Esophagus muscularis mucosa (tissue), 4 donors: ENCODE measurements at regions not wholly inside any gene's neighbourhood (a gene's known extent, or its start where the extent isn't known, plus 50 kb on each side); places are given as distances from the start of the nearest gene placed in this dataset.

ENCODE experiments used
- DNase-seq: peaks from one replicate; pipeline ENCODE4 v3.0.0-alpha.2; 2017; ENCODE audit errors: extremely low spot score
- H3K27ac ChIP-seq, 4 donors: fragments of 200-600 bp; sonication (generic); replicated peaks in 1 of 4; 1 replicate in 3 of 4; 2 replicates in 1 of 4; pipeline ENCODE4 v1.5.1; 2016 to 2019; ENCODE audit warnings: mild to moderate bottlenecking in 1 of 4
- H3K27me3 ChIP-seq, 4 donors: fragments of 200-600 bp; sonication (generic); one replicate each; pipeline versions ENCODE4 v1.5.1 to v1.6.0; 2016 to 2019
- H3K36me3 ChIP-seq, 4 donors: fragments of 200-600 bp; sonication (generic); one replicate each; pipeline ENCODE4 v1.5.1; 2016 to 2019
- H3K4me1 ChIP-seq, 4 donors: fragments of 200-600 bp; sonication (generic); one replicate each; pipeline ENCODE4 v1.5.1; 2016 to 2019
- H3K4me3 ChIP-seq, 4 donors: fragments of 200-600 bp; sonication (generic); 1 replicate in 2 of 4; 2 replicates in 2 of 4; pipeline ENCODE4 v1.5.1; 2016 to 2019; ENCODE audit warnings: mild to moderate bottlenecking in 4 of 4, moderate library complexity in 1 of 4
- H3K9me3 ChIP-seq, 4 donors: fragments of 200-600 bp; sonication (generic); 1 replicate in 3 of 4; 2 replicates in 1 of 4; pipeline ENCODE4 v1.5.1; 2016 to 2019
- CTCF ChIP-seq, 3 experiments: fragments of 200-600 bp in 2 of 3; fragments of 450-650 bp in 1 of 3; sonication (generic) in 2 of 3; IDR thresholded peaks; one replicate each; pipeline ENCODE4 v1.5.1; 2017 to 2019; ENCODE audit warnings: antibody characterized with exemption in 3 of 3, mild to moderate bottlenecking in 2 of 3, moderate library complexity in 1 of 3
- EP300 ChIP-seq: sonication (generic); formaldehyde crosslinking; IDR thresholded peaks from one replicate; pipeline ENCODE4 v1.6.1; 2017; ENCODE audit warnings: antibody characterized with exemption
- POLR2A ChIP-seq: fragments of 450-650 bp; IDR thresholded peaks from one replicate; pipeline ENCODE4 v1.6.1; 2017; ENCODE audit warnings: antibody characterized with exemption, moderate library complexity, mild to moderate bottlenecking, low read depth
- POLR2AphosphoS5 ChIP-seq, 2 donors: sonication (generic); formaldehyde crosslinking; IDR thresholded peaks; one replicate each; pipeline ENCODE4 v1.6.1; 2017; ENCODE audit warnings: antibody characterized with exemption in 2 of 2
- WGBS: methylation state at CpG from one replicate; pipeline ENCODE4 v1.1.5; 2018; 5-methylcytosine and 5-hydroxymethylcytosine counted together
- intact Hi-C: fragments of 100-400 bp; cut with DNase I; formaldehyde crosslinking; loops from one replicate; pipeline ENCODE4 v1.15.1; 2023

DNA sequence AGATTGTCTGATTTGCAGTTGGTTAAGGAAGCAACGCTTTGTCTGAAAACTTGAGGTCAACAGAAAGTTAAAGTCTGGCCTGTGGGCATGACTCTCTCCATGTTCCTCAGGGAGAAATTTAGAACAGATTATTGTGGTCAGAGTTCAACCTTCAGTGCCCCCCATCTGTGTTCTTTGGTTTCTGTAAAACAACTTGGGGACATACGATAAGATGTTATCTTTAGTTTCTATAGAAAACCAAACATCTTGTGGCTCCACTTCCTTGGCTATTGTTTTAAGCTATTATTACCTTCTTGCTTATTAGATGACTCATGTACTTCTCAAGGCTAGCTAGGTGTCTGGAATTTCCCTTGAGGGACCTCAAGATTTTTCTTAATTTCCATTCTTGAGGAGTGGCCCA, 507.7 kb downstream of the PDHA2 start:
- intact Hi-C loops = no loop called here
- Histone ChIP-seq H3K9me3 (no peaks in the 10 kb centered on the region), H3K27ac (no peak overlapping the region), H3K4me1 (no peaks in the 10 kb centered on the region), H3K36me3 (no peaks in the 10 kb centered on the region), H3K27me3 (no peaks in the 10 kb centered on the region), H3K4me3 (no peak overlapping the region)
- TF ChIP-seq EP300 = no peak
- no peak for TF ChIP-seq POLR2AphosphoS5 (IDR thresholded peaks at IDR 0.05)
- no peak for TF ChIP-seq POLR2A
- TF ChIP-seq CTCF (IDR thresholded peaks at IDR 0.05) = no peak
- 93% methylated on average over 2 of the region's 2 CpGs for WGBS
- DNase-seq = no peak

DNA sequence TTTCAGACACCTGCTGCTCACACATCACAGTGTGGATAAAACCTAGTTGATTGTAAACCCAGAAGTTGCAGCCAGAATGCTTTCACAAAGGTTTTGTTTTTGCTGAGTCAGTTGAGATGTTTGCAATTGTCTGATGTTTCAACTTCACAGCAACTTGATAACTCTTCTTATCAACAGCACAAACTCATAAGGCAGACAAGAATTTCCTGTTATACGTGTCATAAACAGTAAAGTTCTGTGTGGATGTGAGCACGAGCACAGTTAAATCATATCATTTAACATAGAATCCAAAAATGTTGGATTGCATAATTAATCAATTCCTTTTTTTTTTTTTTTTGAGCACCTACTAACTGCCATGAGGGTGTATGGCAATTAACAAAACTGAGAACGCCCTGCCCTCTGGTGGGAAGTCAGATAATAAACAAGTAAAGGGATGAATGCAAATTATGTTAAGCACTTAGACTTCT, 512.2 kb downstream of the PDHA2 start:
- no peak for TF ChIP-seq CTCF (IDR thresholded peaks at IDR 0.05)
- TF ChIP-seq POLR2A = no peak
- TF ChIP-seq POLR2AphosphoS5 (IDR thresholded peaks at IDR 0.05) = no peak
- TF ChIP-seq EP300 = no peak
- 64% methylated on average over 3 of the region's 3 CpGs for WGBS

DNA sequence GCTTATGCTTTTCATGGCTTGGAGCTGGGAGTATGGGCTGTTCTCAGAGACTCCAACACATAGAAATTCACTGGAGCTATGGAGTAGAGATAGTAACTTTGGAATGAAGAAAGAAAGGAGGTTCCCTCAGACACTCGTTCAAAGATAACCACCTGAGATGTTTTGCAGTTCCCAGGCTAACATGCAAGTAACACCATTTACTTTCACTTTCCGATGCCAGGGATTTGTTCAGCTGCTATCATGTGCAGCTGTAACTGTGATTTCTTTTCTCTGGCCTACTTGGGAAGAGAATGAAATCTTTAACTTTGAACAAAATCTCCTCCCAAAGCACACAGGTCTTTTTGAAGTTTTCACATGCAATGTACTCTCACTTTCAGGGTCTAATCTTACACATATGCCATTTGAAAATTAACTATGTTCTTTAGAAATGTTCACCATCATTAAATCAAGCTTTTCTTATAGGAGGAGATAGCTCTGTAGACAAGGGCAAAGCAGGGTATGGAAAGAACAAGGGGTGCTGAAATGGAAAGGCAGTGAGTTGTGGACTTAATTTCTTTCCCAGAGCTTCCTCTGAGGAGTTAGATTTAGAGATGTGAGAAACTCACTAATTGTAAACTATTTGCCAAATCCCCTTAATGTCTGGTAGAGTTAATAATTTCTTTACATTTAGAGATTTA, 514.3 kb downstream of the PDHA2 start:
- H3K4me3 ChIP-seq = no peak overlapping the region
- H3K27me3 ChIP-seq = no peaks in the 10 kb centered on the region
- intact Hi-C loops = no loop called here
- no peaks in the 10 kb centered on the region for H3K9me3 ChIP-seq
- TF ChIP-seq CTCF (IDR thresholded peaks at IDR 0.05) (no peak), POLR2A (no peak), POLR2AphosphoS5 (IDR thresholded peaks at IDR 0.05) (no peak), EP300 (no peak)
- no peak for DNase-seq
- no peaks in the 10 kb centered on the region for H3K36me3 ChIP-seq
- no peak overlapping the region for H3K27ac ChIP-seq
- no peaks in the 10 kb centered on the region for H3K4me1 ChIP-seq
- 41% methylated on average over 2 of the region's 2 CpGs for WGBS

More for the DNA sequence above, 512.2 kb downstream of the PDHA2 start:
- intact Hi-C loops = no loop called here
- Histone ChIP-seq H3K27me3 (no peaks in the 10 kb centered on the region), H3K4me3 (no peak overlapping the region), H3K9me3 (no peaks in the 10 kb centered on the region), H3K4me1 (no peaks in the 10 kb centered on the region), H3K27ac (no peak overlapping the region), H3K36me3 (no peaks in the 10 kb centered on the region)
- DNase-seq = no peak

- Histone ChIP-seq H3K4me1 (no peaks in the 10 kb centered on the region), H3K4me3 (no peak overlapping the region), H3K27me3 (no peaks in the 10 kb centered on the region), H3K27ac (no peak overlapping the region), H3K36me3 (no peaks in the 10 kb centered on the region), H3K9me3 (no peaks in the 10 kb centered on the region)
- TF ChIP-seq CTCF (IDR thresholded peaks at IDR 0.05) = no peak
- no peak for TF ChIP-seq POLR2A
- no peak for TF ChIP-seq POLR2AphosphoS5 (IDR thresholded peaks at IDR 0.05)
- TF ChIP-seq EP300 = no peak
- intact Hi-C loops = no loop called here
- DNase-seq = no peak
- 74% methylated on average over 2 of the region's 2 CpGs for WGBS
Measured at GRCh38 chr4:96355414-96355813, 515.5 kb downstream of the PDHA2 start.
